ENCODE measurements at regions not wholly inside any gene's neighbourhood (a gene's known extent, or its start where the extent isn't known, plus 50 kb on each side); places are given as distances from the start of the nearest gene placed in this dataset.

- Histone ChIP-seq H3K4me1 (ENCODE audit: insufficient read depth, low read length) (peaks cover 11% of the 10 kb centered on the region), H3K9me3 (ENCODE audit: low read length) (no peaks in the 10 kb centered on the region), H3K36me3 (ENCODE audit: insufficient read depth, low read length) (no peaks in the 10 kb centered on the region), H3K27me3 (ENCODE audit: insufficient read depth, low read length, poor library complexity, severe bottlenecking) (no peaks in the 10 kb centered on the region), H3K27ac (ENCODE audit: low read depth, low read length) (no peak overlapping the region), H3K4me3 (ENCODE audit: low read length) (no peak overlapping the region)
- CTCF ChIA-PET = no interaction called here
- H3K27me3 Mint-ChIP-seq = no peaks in the 10 kb centered on the region
- no peak overlapping the region for H3K27ac Mint-ChIP-seq
- H3K9me3 Mint-ChIP-seq = no peaks in the 10 kb centered on the region
- no peaks in the 10 kb centered on the region for H3K36me3 Mint-ChIP-seq
- H3K4me1 Mint-ChIP-seq = peaks cover 37 to 59% (median 41%) of the 10 kb centered on the region in 3 donors
- H3K4me3 Mint-ChIP-seq = no peak overlapping the region
- POLR2A ChIA-PET = no interaction called here
- DNase-seq = no peak
Observed at GRCh38 chr6:220312-220711, 72.0 kb upstream of the DUSP22 start.

- ChIA-PET CTCF (interaction anchor here (0.9 kb wide), 1 partner anchor 92 kb away, joined by 3 read pairs; no protein-coding TSS in a partner anchor), POLR2A (no interaction called here)
- peak overlapping the region in 4 of 8 donors; percentile 8 to 57 (median 41) for H3K27ac Mint-ChIP-seq
- Histone ChIP-seq H3K9me3 (ENCODE audit: low read length) (no peaks in the 10 kb centered on the region), H3K36me3 (ENCODE audit: insufficient read depth, low read length) (no peaks in the 10 kb centered on the region), H3K4me3 (ENCODE audit: low read length) (no peak overlapping the region), H3K27ac (ENCODE audit: low read depth, low read length) (no peak overlapping the region), H3K27me3 (ENCODE audit: insufficient read depth, low read length, poor library complexity, severe bottlenecking) (no peaks in the 10 kb centered on the region), H3K4me1 (ENCODE audit: insufficient read depth, low read length) (peaks cover 14% of the 10 kb centered on the region)
- H3K27me3 Mint-ChIP-seq = no peaks in the 10 kb centered on the region
- no peak for DNase-seq
- H3K4me1 Mint-ChIP-seq = peaks cover 37 to 59% (median 38%) of the 10 kb centered on the region in 3 donors
- H3K36me3 Mint-ChIP-seq = no peaks in the 10 kb centered on the region
- peak overlapping the region in 3 of 7 donors; percentile 3 to 45 (median 16) for H3K4me3 Mint-ChIP-seq
- H3K9me3 Mint-ChIP-seq = no peaks in the 10 kb centered on the region
Observed at GRCh38 chr6:220721-221475, 71.4 kb upstream of the DUSP22 start.

GRCh38 chr6:221531-222349 is 70.5 kb upstream of the DUSP22 start:
- peak overlapping the region in 6 of 7 donors; percentile 15 to 59 (median 43) for H3K4me3 Mint-ChIP-seq
- H3K27ac ChIP-seq (ENCODE audit: low read depth, low read length) = no peak overlapping the region

GRCh38 chr6:222468-222867 is 69.8 kb upstream of the DUSP22 start:
- H3K27me3 Mint-ChIP-seq = no peaks in the 10 kb centered on the region
- no peaks in the 10 kb centered on the region for H3K9me3 Mint-ChIP-seq
- H3K4me3 ChIP-seq (ENCODE audit: low read length) = no peak overlapping the region
- CTCF ChIA-PET = interaction anchor here (0.5 to 1.4 kb wide), 2 partner anchors 11 to 33 kb away, joined by 3 to 7 read pairs; no protein-coding TSS in a partner anchor
- no peaks in the 10 kb centered on the region for H3K27me3 ChIP-seq (ENCODE audit: insufficient read depth, low read length, poor library complexity, severe bottlenecking)
- no peaks in the 10 kb centered on the region for H3K36me3 ChIP-seq (ENCODE audit: insufficient read depth, low read length)
- no peak overlapping the region for H3K27ac Mint-ChIP-seq
- H3K27ac ChIP-seq (ENCODE audit: low read depth, low read length) = no peak overlapping the region
- H3K4me3 Mint-ChIP-seq = no peak overlapping the region
- peaks cover 16% of the 10 kb centered on the region for H3K4me1 ChIP-seq (ENCODE audit: insufficient read depth, low read length)
- no peaks in the 10 kb centered on the region for H3K36me3 Mint-ChIP-seq
- POLR2A ChIA-PET = interaction anchor here (1.2 kb wide), 1 partner anchor 70 kb away, joined by 3 read pairs; the partner anchor contains the start of gene DUSP22
- peaks cover 34 to 49% (median 41%) of the 10 kb centered on the region in 3 donors for H3K4me1 Mint-ChIP-seq
- no peaks in the 10 kb centered on the region for H3K9me3 ChIP-seq (ENCODE audit: low read length)
- no peak for DNase-seq

More at GRCh38 chr6:221531-222349, 70.5 kb upstream of the DUSP22 start:
- Histone ChIP-seq H3K9me3 (ENCODE audit: low read length) (no peaks in the 10 kb centered on the region), H3K27me3 (ENCODE audit: insufficient read depth, low read length, poor library complexity, severe bottlenecking) (no peaks in the 10 kb centered on the region), H3K36me3 (ENCODE audit: insufficient read depth, low read length) (no peaks in the 10 kb centered on the region), H3K4me1 (ENCODE audit: insufficient read depth, low read length) (peaks cover 16% of the 10 kb centered on the region), H3K4me3 (ENCODE audit: low read length) (no peak overlapping the region)
- H3K27me3 Mint-ChIP-seq = no peaks in the 10 kb centered on the region
- H3K36me3 Mint-ChIP-seq = no peaks in the 10 kb centered on the region
- DNase-seq = no peak
- ChIA-PET CTCF (interaction anchor here (0.9 kb wide), 1 partner anchor 92 kb away, joined by 3 read pairs; no protein-coding TSS in a partner anchor), POLR2A (interaction anchor here (1.2 kb wide), 1 partner anchor 71 kb away, joined by 3 read pairs; the partner anchor contains the start of gene DUSP22)
- H3K4me1 Mint-ChIP-seq = peaks cover 35 to 56% (median 41%) of the 10 kb centered on the region in 3 donors
- H3K27ac Mint-ChIP-seq = peak overlapping the region in 4 of 8 donors; percentile 23 to 55 (median 44)
- no peaks in the 10 kb centered on the region for H3K9me3 Mint-ChIP-seq

- CTCF ChIA-PET = interaction anchor here (0.5 to 1.4 kb wide), 2 partner anchors 10 to 34 kb away, joined by 3 to 7 read pairs; no protein-coding TSS in a partner anchor
- POLR2A ChIA-PET = interaction anchor here (1.2 kb wide), 1 partner anchor 70 kb away, joined by 3 read pairs; the partner anchor contains the start of gene DUSP22
- Histone ChIP-seq H3K27me3 (ENCODE audit: insufficient read depth, low read length, poor library complexity, severe bottlenecking) (no peaks in the 10 kb centered on the region), H3K27ac (ENCODE audit: low read depth, low read length) (no peak overlapping the region), H3K4me3 (ENCODE audit: low read length) (no peak overlapping the region), H3K9me3 (ENCODE audit: low read length) (no peaks in the 10 kb centered on the region), H3K4me1 (ENCODE audit: insufficient read depth, low read length) (peaks cover 16% of the 10 kb centered on the region), H3K36me3 (ENCODE audit: insufficient read depth, low read length) (no peaks in the 10 kb centered on the region)
- peaks cover 34 to 49% (median 41%) of the 10 kb centered on the region in 3 donors for H3K4me1 Mint-ChIP-seq
- peaks cover 0 to 2% of the 10 kb centered on the region in 2 donors for H3K27me3 Mint-ChIP-seq
- H3K27ac Mint-ChIP-seq = no peak overlapping the region
- DNase-seq = no peak
- no peaks in the 10 kb centered on the region for H3K36me3 Mint-ChIP-seq
- no peak overlapping the region for H3K4me3 Mint-ChIP-seq
- no peaks in the 10 kb centered on the region for H3K9me3 Mint-ChIP-seq
Observed at GRCh38 chr6:223136-223535, 69.2 kb upstream of the DUSP22 start.

- H3K4me1 Mint-ChIP-seq = peaks cover 34 to 49% (median 41%) of the 10 kb centered on the region in 3 donors
- Histone ChIP-seq H3K4me3 (ENCODE audit: low read length) (no peak overlapping the region), H3K27me3 (ENCODE audit: insufficient read depth, low read length, poor library complexity, severe bottlenecking) (no peaks in the 10 kb centered on the region), H3K9me3 (ENCODE audit: low read length) (no peaks in the 10 kb centered on the region), H3K36me3 (ENCODE audit: insufficient read depth, low read length) (no peaks in the 10 kb centered on the region), H3K27ac (ENCODE audit: low read depth, low read length) (no peak overlapping the region), H3K4me1 (ENCODE audit: insufficient read depth, low read length) (peaks cover 16% of the 10 kb centered on the region)
- no peaks in the 10 kb centered on the region for H3K9me3 Mint-ChIP-seq
- CTCF ChIA-PET = interaction anchor here (1.4 to 3.6 kb wide), 2 partner anchors 7 to 34 kb away, joined by 7 to 14 read pairs; no protein-coding TSS in a partner anchor
- H3K36me3 Mint-ChIP-seq = no peaks in the 10 kb centered on the region
- no peak for DNase-seq
- H3K4me3 Mint-ChIP-seq = peak overlapping the region in 1 of 7 donors; percentile 34
- H3K27me3 Mint-ChIP-seq = peaks cover 0 to 2% of the 10 kb centered on the region in 2 donors
- POLR2A ChIA-PET = no interaction called here
- H3K27ac Mint-ChIP-seq = peak overlapping the region in 1 of 8 donors; percentile 7
Observed at GRCh38 chr6:223763-224162, 68.5 kb upstream of the DUSP22 start.

- Histone ChIP-seq H3K9me3 (ENCODE audit: low read length) (no peaks in the 10 kb centered on the region), H3K4me3 (ENCODE audit: low read length) (no peak overlapping the region), H3K4me1 (ENCODE audit: insufficient read depth, low read length) (peaks cover 16% of the 10 kb centered on the region), H3K27me3 (ENCODE audit: insufficient read depth, low read length, poor library complexity, severe bottlenecking) (no peaks in the 10 kb centered on the region), H3K27ac (ENCODE audit: low read depth, low read length) (no peak overlapping the region), H3K36me3 (ENCODE audit: insufficient read depth, low read length) (no peaks in the 10 kb centered on the region)
- peak overlapping the region in 1 of 8 donors; percentile 87 for H3K27ac Mint-ChIP-seq
- CTCF ChIA-PET = interaction anchor here (3.6 kb wide), 1 partner anchor 8 kb away, joined by 14 read pairs; no protein-coding TSS in a partner anchor
- H3K9me3 Mint-ChIP-seq = no peaks in the 10 kb centered on the region
- POLR2A ChIA-PET = no interaction called here
- peaks cover 34 to 55% (median 47%) of the 10 kb centered on the region in 3 donors for H3K4me1 Mint-ChIP-seq
- H3K36me3 Mint-ChIP-seq = no peaks in the 10 kb centered on the region
- H3K27me3 Mint-ChIP-seq = peaks cover 2 to 5% of the 10 kb centered on the region in 2 donors
- peak overlapping the region in 1 of 7 donors; percentile 34 for H3K4me3 Mint-ChIP-seq
- DNase-seq = no peak
Observed at GRCh38 chr6:224350-224749, 67.9 kb upstream of the DUSP22 start.

Measured in CD8-positive, alpha-beta memory T cell (primary cell).